HG02884 (cell line): ENCODE measurements at regions not wholly inside any gene's neighbourhood (a gene's known extent, or its start where the extent isn't known, plus 50 kb on each side); places are given as distances from the start of the nearest gene placed in this dataset.
"Not testable (repeated sequence)": the region's sequence is repeated elsewhere in the genome, so short reads cannot be mapped to it uniquely, and the experiment has no call there.

Experiments used
- ATAC-seq: cut with Tn5 transposase; IDR thresholded peaks from one replicate; pipeline ENCODE4 v1.9.1; 2021; ENCODE audit warnings: mild to moderate bottlenecking, moderate library complexity; ENCODE audit not compliant: unreplicated experiment

- no peak for ATAC-seq
Observed at GRCh38 chr3:164927728-164928127, 150.6 kb downstream of the SI start.

GRCh38 chr3:164918905-164919304 is 159.4 kb downstream of the SI start:
- ATAC-seq: no peak

GRCh38 chr3:164912916-164913315 is 165.4 kb downstream of the SI start:
- ATAC-seq: no peak

- no peak for ATAC-seq
Observed at GRCh38 chr3:164903820-164904451, 174.4 kb downstream of the SI start.

- no peak for ATAC-seq
Observed at GRCh38 chr3:164897342-164897741, 181.0 kb downstream of the SI start.

GRCh38 chr3:164890061-164890460 is 188.2 kb downstream of the SI start:
- no peak for ATAC-seq

- ATAC-seq: no peak
Observed at GRCh38 chr3:164883171-164883570, 195.1 kb downstream of the SI start.

- ATAC-seq: no peak
Observed at GRCh38 chr3:164879201-164879600, 199.1 kb downstream of the SI start.

GRCh38 chr3:164864454-164864853 is 213.8 kb downstream of the SI start:
- ATAC-seq: no peak

- ATAC-seq: no peak
Observed at GRCh38 chr3:164852866-164853265, 225.4 kb downstream of the SI start.

- no peak for ATAC-seq
Observed at GRCh38 chr3:164851905-164852304, 226.4 kb downstream of the SI start.

GRCh38 chr3:164851204-164851603 is 227.1 kb downstream of the SI start:
- no peak for ATAC-seq

- ATAC-seq: no peak
Observed at GRCh38 chr3:164848923-164849322, 229.4 kb downstream of the SI start.

GRCh38 chr3:164845739-164846138 is 232.6 kb downstream of the SI start:
- ATAC-seq: no peak

- ATAC-seq: no peak
Observed at GRCh38 chr3:164832216-164832615, 246.1 kb downstream of the SI start.

- ATAC-seq: no peak
Observed at GRCh38 chr3:164818318-164818717, 260.0 kb downstream of the SI start.

GRCh38 chr3:164814106-164814505 is 264.2 kb downstream of the SI start:
- no peak for ATAC-seq

- ATAC-seq: no peak
Observed at GRCh38 chr3:164812042-164812441, 266.3 kb downstream of the SI start.

- ATAC-seq: no peak
Observed at GRCh38 chr3:164806188-164806587, 272.1 kb downstream of the SI start.

- ATAC-seq: no peak
Observed at GRCh38 chr3:164794099-164794498, 284.2 kb downstream of the SI start.

- no peak for ATAC-seq
Observed at GRCh38 chr3:164791263-164791662, 287.0 kb downstream of the SI start.

- not testable (repeated sequence) for ATAC-seq
Observed at GRCh38 chr3:164784407-164784806, 293.9 kb downstream of the SI start.

- no peak for ATAC-seq
Observed at GRCh38 chr3:164781755-164782154, 296.5 kb downstream of the SI start.
